HEK293 (cell line): ENCODE measurements at regions not wholly inside any gene's neighbourhood (a gene's known extent, or its start where the extent isn't known, plus 50 kb on each side); places are given as distances from the start of the nearest gene placed in this dataset.

Source experiments
- CTCF ChIA-PET: fragments of 350-600 bp; formaldehyde crosslinking; extraction: SDS; loops from one replicate; lab custom pipeline; 2021; ENCODE audit warnings: antibody characterized with exemption; lab: Yijun Ruan, JAX
- POLR2A ChIA-PET: fragments of 300-600 bp; formaldehyde crosslinking; extraction: SDS; loops from one replicate; lab custom pipeline; 2020; ENCODE audit warnings: antibody characterized with exemption, inconsistent platforms; lab: Yijun Ruan, JAX
- H3K27ac ChIP-seq: fragments of 200-500 bp; sonication (Bioruptor generic); 2 replicates; pipeline ENCODE4 v1.5.1; 2014; ENCODE audit warnings: low read depth, low read length, control low read depth, inconsistent platforms; ENCODE audit errors: extremely low read depth
- H3K36me3 ChIP-seq, 2 experiments: fragments of 200-500 bp in 1 of 2; sonication (Bioruptor generic) in 1 of 2; 1 replicate in 1 of 2; 2 replicates in 1 of 2; pipeline ENCODE4 v1.5.1; 2014 to 2017; ENCODE audit warnings: inconsistent platforms in 2 of 2, low read length in 2 of 2; ENCODE audit not compliant: control insufficient read depth in 2 of 2, insufficient read depth in 1 of 2
- H3K4me1 ChIP-seq: fragments of 200-500 bp; sonication (Bioruptor generic); 2 replicates; pipeline ENCODE4 v1.5.1; 2014; ENCODE audit warnings: mild to moderate bottlenecking, low read length, inconsistent platforms; ENCODE audit not compliant: control insufficient read depth, insufficient read depth
- H3K4me3 ChIP-seq: 2 replicates; pipeline ENCODE4 v1.5.1; 2011; ENCODE audit warnings: low read depth, mild to moderate bottlenecking, control low read depth, low read length, moderate library complexity
- H3K9me3 ChIP-seq: fragments of 200-500 bp; sonication (Bioruptor generic); 2 replicates; pipeline ENCODE4 v1.5.1; 2014; ENCODE audit warnings: low read depth, low read length, inconsistent platforms; ENCODE audit not compliant: control insufficient read depth, insufficient read depth
- HOXC10 ChIP-seq: sonication (generic); formaldehyde crosslinking; IDR thresholded peaks from 2 replicates; pipeline ENCODE4 v1.8.1; 2023; ENCODE audit warnings: mild to moderate bottlenecking, missing genetic modification reagents
- ZBTB7A ChIP-seq: fragments of 450-650 bp; formaldehyde crosslinking; IDR thresholded peaks from 2 replicates; pipeline ENCODE4 v1.5.1; 2016; ENCODE audit warnings: low read depth, missing biosample characterization, missing genetic modification characterization
- ZFP37 ChIP-seq: fragments of 450-650 bp; formaldehyde crosslinking; IDR thresholded peaks from 2 replicates; pipeline ENCODE4 v1.5.1; 2016; ENCODE audit warnings: missing biosample characterization, missing genetic modification characterization
- ZNF501 ChIP-seq: fragments of 450-650 bp; formaldehyde crosslinking; IDR thresholded peaks from 2 replicates; pipeline ENCODE4 v1.5.1; 2016; ENCODE audit warnings: missing biosample characterization, missing genetic modification characterization
- ZNF571 ChIP-seq: fragments of 450-650 bp; formaldehyde crosslinking; IDR thresholded peaks from 2 replicates; pipeline ENCODE4 v1.5.0; 2017; ENCODE audit warnings: missing biosample characterization, missing genetic modification characterization
- ZNF623 ChIP-seq: fragments of 450-650 bp; formaldehyde crosslinking; IDR thresholded peaks from 2 replicates; pipeline ENCODE4 v1.5.1; 2016; ENCODE audit warnings: missing biosample characterization, missing genetic modification characterization
- ZNF660 ChIP-seq: fragments of 450-650 bp; IDR thresholded peaks from 2 replicates; pipeline ENCODE4 v1.5.1; 2018; ENCODE audit warnings: missing biosample characterization, mild to moderate bottlenecking, missing genetic modification characterization
- ZNF707 ChIP-seq: fragments of 450-650 bp; formaldehyde crosslinking; IDR thresholded peaks from 2 replicates; pipeline ENCODE4 v1.5.1; 2016; ENCODE audit warnings: missing biosample characterization, missing genetic modification characterization
- ZNF785 ChIP-seq: fragments of 450-650 bp; formaldehyde crosslinking; IDR thresholded peaks from 2 replicates; pipeline ENCODE4 v1.5.1; 2016; ENCODE audit warnings: missing biosample characterization, missing genetic modification characterization
- TF ChIP-seq, protein P1 (sequence below): fragments of 450-650 bp; formaldehyde crosslinking; optimal IDR thresholded peaks from 2 replicates; pipeline ENCODE3; 2016; ENCODE audit warnings: missing biosample characterization, mild to moderate bottlenecking, missing genetic modification characterization
- TF ChIP-seq, protein P2 (sequence below): fragments of 450-650 bp; formaldehyde crosslinking; IDR thresholded peaks from 2 replicates; pipeline ENCODE4 v1.5.1; 2016; ENCODE audit warnings: missing biosample characterization, missing genetic modification characterization
- TF ChIP-seq, protein P3 (sequence below): fragments of 450-650 bp; formaldehyde crosslinking; IDR thresholded peaks from 2 replicates; pipeline ENCODE4 v1.5.1; 2016; ENCODE audit warnings: missing biosample characterization, missing genetic modification characterization
- TF ChIP-seq, protein P4 (sequence below): fragments of 450-650 bp; formaldehyde crosslinking; IDR thresholded peaks from 2 replicates; pipeline ENCODE4 v1.5.1; 2016; ENCODE audit warnings: missing biosample characterization, missing genetic modification characterization, borderline replicate concordance

DNA sequence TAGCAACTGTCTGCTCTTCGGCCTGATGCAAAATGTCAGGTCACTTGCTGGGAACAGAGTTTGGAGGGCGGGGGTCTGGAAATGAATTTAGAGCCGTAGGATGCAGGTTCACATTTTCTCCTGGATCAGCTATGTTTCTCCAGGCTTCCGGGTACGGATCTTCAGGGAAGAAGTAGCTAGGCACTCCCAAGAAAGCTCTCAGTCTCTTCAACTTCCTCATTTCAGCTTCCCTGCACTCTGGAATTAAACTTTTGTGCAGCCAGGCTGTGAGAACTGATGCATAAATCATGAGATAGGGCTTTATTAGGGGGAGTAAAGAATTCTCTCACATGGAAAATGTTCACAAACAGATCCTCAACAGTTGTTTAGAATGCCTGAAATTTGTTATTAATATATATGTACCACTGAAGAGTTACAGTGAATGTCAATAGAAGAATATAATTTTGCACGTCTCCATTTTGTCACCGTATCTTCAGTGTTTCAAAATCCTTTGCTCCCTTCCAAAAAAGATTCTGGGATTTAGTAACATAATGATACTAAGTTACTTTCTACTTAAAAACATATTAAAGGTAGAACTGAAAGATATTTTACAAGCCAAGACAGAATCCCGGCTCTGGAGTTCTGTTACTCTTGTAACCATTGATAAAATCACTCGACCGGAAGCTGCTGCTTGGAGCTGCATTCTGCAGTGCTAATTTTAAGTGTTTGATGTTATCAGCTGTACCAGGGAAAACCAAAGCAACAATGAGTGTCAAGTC, 178.5 kb upstream of the P2RY1 start:
- no peak for TF ChIP-seq ZNF623 (tag by site-specific recombination)
- no peak for TF ChIP-seq ZNF707 (tag by site-specific recombination)
- TF ChIP-seq ZNF571 (tag by site-specific recombination), result no peak
- TF ChIP-seq, protein P1, sequence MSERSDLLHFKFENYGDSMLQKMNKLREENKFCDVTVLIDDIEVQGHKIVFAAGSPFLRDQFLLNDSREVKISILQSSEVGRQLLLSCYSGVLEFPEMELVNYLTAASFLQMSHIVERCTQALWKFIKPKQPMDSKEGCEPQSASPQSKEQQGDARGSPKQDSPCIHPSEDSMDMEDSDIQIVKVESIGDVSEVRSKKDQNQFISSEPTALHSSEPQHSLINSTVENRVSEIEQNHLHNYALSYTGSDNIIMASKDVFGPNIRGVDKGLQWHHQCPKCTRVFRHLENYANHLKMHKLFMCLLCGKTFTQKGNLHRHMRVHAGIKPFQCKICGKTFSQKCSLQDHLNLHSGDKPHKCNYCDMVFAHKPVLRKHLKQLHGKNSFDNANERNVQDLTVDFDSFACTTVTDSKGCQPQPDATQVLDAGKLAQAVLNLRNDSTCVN (tag by site-specific recombination), result no peak
- no peak for TF ChIP-seq ZNF785 (tag by site-specific recombination)
- TF ChIP-seq, protein P2, sequence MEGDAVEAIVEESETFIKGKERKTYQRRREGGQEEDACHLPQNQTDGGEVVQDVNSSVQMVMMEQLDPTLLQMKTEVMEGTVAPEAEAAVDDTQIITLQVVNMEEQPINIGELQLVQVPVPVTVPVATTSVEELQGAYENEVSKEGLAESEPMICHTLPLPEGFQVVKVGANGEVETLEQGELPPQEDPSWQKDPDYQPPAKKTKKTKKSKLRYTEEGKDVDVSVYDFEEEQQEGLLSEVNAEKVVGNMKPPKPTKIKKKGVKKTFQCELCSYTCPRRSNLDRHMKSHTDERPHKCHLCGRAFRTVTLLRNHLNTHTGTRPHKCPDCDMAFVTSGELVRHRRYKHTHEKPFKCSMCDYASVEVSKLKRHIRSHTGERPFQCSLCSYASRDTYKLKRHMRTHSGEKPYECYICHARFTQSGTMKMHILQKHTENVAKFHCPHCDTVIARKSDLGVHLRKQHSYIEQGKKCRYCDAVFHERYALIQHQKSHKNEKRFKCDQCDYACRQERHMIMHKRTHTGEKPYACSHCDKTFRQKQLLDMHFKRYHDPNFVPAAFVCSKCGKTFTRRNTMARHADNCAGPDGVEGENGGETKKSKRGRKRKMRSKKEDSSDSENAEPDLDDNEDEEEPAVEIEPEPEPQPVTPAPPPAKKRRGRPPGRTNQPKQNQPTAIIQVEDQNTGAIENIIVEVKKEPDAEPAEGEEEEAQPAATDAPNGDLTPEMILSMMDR (tag by site-specific recombination), result no peak
- TF ChIP-seq, protein P3, sequence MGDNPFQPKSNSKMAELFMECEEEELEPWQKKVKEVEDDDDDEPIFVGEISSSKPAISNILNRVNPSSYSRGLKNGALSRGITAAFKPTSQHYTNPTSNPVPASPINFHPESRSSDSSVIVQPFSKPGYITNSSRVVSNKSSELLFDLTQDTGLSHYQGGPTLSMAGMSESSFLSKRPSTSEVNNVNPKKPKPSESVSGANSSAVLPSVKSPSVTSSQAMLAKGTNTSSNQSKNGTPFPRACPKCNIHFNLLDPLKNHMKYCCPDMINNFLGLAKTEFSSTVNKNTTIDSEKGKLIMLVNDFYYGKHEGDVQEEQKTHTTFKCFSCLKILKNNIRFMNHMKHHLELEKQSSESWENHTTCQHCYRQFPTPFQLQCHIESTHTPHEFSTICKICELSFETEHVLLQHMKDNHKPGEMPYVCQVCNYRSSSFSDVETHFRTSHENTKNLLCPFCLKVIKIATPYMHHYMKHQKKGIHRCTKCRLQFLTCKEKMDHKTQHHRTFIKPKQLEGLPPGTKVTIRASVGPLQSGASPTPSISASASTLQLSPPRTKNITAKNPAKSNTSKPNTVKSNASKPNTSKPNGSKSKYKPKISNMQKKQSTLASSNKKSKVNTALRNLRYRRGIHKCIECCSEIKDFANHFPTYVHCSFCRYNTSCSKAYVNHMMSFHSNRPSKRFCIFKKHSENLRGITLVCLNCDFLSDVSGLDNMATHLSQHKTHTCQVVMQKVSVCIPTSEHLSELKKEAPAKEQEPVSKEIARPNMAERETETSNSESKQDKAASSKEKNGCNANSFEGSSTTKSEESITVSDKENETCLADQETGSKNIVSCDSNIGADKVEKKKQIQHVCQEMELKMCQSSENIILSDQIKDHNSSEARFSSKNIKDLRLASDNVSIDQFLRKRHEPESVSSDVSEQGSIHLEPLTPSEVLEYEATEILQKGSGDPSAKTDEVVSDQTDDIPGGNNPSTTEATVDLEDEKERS, result no peak
- TF ChIP-seq ZFP37, result no peak
- TF ChIP-seq, protein P4, sequence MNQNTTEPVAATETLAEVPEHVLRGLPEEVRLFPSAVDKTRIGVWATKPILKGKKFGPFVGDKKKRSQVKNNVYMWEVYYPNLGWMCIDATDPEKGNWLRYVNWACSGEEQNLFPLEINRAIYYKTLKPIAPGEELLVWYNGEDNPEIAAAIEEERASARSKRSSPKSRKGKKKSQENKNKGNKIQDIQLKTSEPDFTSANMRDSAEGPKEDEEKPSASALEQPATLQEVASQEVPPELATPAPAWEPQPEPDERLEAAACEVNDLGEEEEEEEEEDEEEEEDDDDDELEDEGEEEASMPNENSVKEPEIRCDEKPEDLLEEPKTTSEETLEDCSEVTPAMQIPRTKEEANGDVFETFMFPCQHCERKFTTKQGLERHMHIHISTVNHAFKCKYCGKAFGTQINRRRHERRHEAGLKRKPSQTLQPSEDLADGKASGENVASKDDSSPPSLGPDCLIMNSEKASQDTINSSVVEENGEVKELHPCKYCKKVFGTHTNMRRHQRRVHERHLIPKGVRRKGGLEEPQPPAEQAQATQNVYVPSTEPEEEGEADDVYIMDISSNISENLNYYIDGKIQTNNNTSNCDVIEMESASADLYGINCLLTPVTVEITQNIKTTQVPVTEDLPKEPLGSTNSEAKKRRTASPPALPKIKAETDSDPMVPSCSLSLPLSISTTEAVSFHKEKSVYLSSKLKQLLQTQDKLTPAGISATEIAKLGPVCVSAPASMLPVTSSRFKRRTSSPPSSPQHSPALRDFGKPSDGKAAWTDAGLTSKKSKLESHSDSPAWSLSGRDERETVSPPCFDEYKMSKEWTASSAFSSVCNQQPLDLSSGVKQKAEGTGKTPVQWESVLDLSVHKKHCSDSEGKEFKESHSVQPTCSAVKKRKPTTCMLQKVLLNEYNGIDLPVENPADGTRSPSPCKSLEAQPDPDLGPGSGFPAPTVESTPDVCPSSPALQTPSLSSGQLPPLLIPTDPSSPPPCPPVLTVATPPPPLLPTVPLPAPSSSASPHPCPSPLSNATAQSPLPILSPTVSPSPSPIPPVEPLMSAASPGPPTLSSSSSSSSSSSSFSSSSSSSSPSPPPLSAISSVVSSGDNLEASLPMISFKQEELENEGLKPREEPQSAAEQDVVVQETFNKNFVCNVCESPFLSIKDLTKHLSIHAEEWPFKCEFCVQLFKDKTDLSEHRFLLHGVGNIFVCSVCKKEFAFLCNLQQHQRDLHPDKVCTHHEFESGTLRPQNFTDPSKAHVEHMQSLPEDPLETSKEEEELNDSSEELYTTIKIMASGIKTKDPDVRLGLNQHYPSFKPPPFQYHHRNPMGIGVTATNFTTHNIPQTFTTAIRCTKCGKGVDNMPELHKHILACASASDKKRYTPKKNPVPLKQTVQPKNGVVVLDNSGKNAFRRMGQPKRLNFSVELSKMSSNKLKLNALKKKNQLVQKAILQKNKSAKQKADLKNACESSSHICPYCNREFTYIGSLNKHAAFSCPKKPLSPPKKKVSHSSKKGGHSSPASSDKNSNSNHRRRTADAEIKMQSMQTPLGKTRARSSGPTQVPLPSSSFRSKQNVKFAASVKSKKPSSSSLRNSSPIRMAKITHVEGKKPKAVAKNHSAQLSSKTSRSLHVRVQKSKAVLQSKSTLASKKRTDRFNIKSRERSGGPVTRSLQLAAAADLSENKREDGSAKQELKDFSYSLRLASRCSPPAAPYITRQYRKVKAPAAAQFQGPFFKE (tag by site-specific recombination), result no peak
- no peak for TF ChIP-seq ZNF501
- TF ChIP-seq HOXC10 (CRISPR knock-in tag), result no peak
- no peak for TF ChIP-seq ZBTB7A (tag by site-specific recombination)
- TF ChIP-seq ZNF660 (tag by site-specific recombination), result no peak
- Histone ChIP-seq H3K9me3 (no peaks in the 10 kb centered on the region), H3K4me1 (no peaks in the 10 kb centered on the region), H3K4me3 (no peak overlapping the region), H3K36me3 (no peaks in the 10 kb centered on the region), H3K27ac (no peak overlapping the region)
- POLR2A ChIA-PET, result no interaction called here
- CTCF ChIA-PET, result interaction anchor here (0.5 to 0.7 kb wide), 2 partner anchors 13 to 83 kb away, joined by 3 to 4 read pairs; no protein-coding TSS in a partner anchor
